ENCODE measurements at regions not wholly inside any gene's neighbourhood (a gene's known extent, or its start where the extent isn't known, plus 50 kb on each side); places are given as distances from the start of the nearest gene placed in this dataset.

DNA sequence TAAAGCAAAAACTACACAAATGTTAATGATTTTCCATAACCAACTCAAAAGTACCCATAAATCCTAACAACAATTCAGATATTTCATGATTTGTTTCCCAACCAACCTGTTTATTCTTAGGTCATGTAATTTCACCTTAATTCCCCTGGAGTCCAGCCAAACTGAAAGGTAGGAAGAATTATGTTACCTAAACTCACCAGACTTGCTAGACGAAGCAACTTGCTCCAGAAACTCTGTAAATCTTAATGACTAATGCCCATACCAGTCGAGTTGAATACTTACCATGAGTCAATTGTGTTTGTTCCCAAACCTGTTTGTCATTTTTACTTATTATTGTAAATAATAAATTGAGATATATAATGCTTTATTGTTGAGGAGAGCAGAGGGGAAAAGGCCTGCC, 1030.0 kb downstream of the TBL1XR1 start:
- WGBS, 2 donors = 39 to 43% methylated on average over 2 of the region's 2 CpGs
- TF ChIP-seq, protein P1, sequence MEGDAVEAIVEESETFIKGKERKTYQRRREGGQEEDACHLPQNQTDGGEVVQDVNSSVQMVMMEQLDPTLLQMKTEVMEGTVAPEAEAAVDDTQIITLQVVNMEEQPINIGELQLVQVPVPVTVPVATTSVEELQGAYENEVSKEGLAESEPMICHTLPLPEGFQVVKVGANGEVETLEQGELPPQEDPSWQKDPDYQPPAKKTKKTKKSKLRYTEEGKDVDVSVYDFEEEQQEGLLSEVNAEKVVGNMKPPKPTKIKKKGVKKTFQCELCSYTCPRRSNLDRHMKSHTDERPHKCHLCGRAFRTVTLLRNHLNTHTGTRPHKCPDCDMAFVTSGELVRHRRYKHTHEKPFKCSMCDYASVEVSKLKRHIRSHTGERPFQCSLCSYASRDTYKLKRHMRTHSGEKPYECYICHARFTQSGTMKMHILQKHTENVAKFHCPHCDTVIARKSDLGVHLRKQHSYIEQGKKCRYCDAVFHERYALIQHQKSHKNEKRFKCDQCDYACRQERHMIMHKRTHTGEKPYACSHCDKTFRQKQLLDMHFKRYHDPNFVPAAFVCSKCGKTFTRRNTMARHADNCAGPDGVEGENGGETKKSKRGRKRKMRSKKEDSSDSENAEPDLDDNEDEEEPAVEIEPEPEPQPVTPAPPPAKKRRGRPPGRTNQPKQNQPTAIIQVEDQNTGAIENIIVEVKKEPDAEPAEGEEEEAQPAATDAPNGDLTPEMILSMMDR (IDR thresholded peaks at IDR 0.05) = no peak
- TF ChIP-seq POLR2A (IDR thresholded peaks at IDR 0.05) = no peak
- peak in 1 of 2 donors; percentile 17 for DNase-seq (ENCODE audit: low spot score in 2 of 2)
- H3K4me3 ChIP-seq (ENCODE audit: low read depth, poor library complexity, severe bottlenecking) = no peak overlapping the region
- intact Hi-C loops (cut with DNase I; ENCODE audit: low total_unique reads) = no loop called here

DNA sequence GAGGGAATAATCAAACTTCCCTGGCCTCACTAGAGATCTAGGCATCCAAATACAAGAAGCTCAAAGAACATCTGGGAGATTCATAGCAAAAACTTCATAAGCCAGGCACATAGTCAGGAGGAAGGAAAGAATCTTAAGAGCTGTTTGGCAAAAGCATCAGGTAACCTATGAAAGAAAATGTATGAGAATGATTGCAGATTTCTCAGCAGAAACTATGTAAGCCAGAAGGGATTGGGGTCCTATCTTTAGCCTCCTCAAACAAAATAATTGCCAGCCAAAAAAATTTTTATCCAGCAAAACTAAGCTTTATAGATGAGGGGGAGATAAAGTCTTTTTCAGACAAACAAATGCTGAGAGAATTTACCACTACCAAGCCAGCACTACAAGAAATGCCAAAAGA, 1036.3 kb downstream of the TBL1XR1 start:
- intact Hi-C loops (cut with DNase I; ENCODE audit: low total_unique reads) = no loop called here
- TF ChIP-seq, protein P1 (IDR thresholded peaks at IDR 0.05) = no peak
- no peak for TF ChIP-seq POLR2A (IDR thresholded peaks at IDR 0.05)
- no peak for DNase-seq (ENCODE audit: low spot score in 2 of 2)
- no peak overlapping the region for H3K4me3 ChIP-seq (ENCODE audit: low read depth, poor library complexity, severe bottlenecking)

DNA sequence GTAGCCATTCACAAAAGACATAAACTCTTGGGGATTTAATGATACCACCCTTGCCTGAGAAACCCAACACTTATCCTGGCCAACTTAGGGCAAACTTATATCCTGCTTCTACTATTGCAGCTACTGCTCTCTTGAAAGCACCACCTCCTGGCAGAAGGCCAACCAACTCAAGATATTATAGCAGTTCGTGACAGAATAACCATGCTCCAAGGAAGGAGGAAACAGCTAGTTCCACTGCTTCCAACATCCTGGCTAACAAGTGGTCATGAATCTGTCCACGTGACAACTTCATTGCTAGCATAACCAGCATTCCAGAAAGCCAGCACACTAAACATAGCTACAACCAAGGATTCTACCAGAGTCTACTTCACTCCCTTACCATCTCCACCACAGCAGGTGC, 1037.5 kb downstream of the TBL1XR1 start:
- no peak overlapping the region for H3K4me3 ChIP-seq (ENCODE audit: low read depth, poor library complexity, severe bottlenecking)
- 66 to 78% methylated on average over 2 of the region's 2 CpGs for WGBS, 2 donors
- DNase-seq (ENCODE audit: low spot score in 2 of 2) = no peak
- TF ChIP-seq POLR2A (IDR thresholded peaks at IDR 0.05) = no peak
- TF ChIP-seq, protein P1 (IDR thresholded peaks at IDR 0.05) = no peak
- intact Hi-C loops (cut with DNase I; ENCODE audit: low total_unique reads) = no loop called here

DNA sequence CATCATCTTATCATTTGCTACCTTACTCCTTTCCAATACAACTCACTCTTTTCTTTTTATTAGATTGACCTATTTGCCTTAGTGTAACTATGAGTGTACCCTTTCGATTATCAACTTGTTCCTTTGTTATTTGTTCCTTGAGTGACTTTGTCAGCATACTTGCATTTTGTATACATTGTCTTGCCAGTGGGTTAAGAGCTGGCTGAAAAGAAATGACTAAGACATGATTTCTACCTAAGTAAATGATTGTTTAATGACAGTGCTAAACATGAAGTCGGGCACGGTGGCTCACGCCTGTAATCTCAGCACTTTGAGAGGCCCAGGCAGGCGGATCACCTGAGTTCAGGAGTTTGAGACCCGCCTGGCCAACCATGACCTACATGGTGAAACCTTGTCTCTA, 1042.3 kb downstream of the TBL1XR1 start:
- intact Hi-C loops (cut with DNase I; ENCODE audit: low total_unique reads) = no loop called here
- 87 to 89% methylated on average over 6 of the region's 6 CpGs for WGBS, 2 donors

DNA sequence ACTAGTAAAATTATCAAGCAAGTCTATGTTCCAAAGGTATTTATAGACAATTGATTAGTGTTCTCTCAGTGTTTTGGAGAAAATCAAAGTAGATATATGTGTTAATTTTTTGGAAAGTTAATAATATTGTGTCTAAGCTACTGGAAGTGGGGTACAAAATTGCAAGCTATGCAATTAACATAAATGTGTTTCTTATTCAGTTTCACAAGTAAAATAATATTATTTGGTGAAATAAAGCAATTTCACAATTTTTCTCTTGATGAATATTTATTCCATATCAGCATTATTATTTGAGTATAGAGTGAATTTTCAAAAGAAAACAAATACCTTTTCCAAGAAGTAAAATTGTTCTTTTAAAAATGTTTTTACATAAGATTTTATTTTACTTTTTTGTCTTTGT, 1047.7 kb downstream of the TBL1XR1 start:
- intact Hi-C loops (cut with DNase I; ENCODE audit: low total_unique reads) = no loop called here
- DNase-seq (ENCODE audit: low spot score in 2 of 2) = no peak
- no peak for TF ChIP-seq POLR2A (IDR thresholded peaks at IDR 0.05)
- TF ChIP-seq, protein P1 (IDR thresholded peaks at IDR 0.05) = no peak
- no peak overlapping the region for H3K4me3 ChIP-seq (ENCODE audit: low read depth, poor library complexity, severe bottlenecking)

More for the DNA sequence above, 1042.3 kb downstream of the TBL1XR1 start:
- H3K4me3 ChIP-seq (ENCODE audit: low read depth, poor library complexity, severe bottlenecking) = no peak overlapping the region
- DNase-seq (ENCODE audit: low spot score in 2 of 2) = no peak
- TF ChIP-seq POLR2A (IDR thresholded peaks at IDR 0.05) = no peak
- TF ChIP-seq, protein P1 (IDR thresholded peaks at IDR 0.05) = no peak

DNA sequence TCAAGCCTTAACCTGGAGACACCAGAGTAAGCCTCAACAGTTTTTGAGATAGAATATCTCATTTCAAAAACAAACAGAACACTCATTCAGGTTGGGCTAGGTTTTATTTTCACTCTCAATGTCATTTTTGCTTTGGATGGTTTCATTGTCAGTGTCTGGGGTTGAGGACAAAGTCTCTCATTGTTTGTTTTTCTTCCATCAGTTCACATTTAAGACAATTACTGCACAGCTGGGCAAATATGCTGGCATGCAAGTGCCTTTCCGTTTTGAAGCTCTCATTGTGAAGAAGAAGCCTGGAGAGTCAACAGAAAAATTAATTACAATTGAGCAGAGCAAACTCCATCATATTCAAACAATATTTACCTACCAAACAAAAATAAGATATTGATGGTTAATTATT, 1050.0 kb downstream of the TBL1XR1 start:
- no peak overlapping the region for H3K4me3 ChIP-seq (ENCODE audit: low read depth, poor library complexity, severe bottlenecking)
- intact Hi-C loops (cut with DNase I; ENCODE audit: low total_unique reads) = no loop called here
- WGBS, 2 donors = 52 to 58% methylated on average over 1 of the region's 1 CpG
- no peak for DNase-seq (ENCODE audit: low spot score in 2 of 2)
- TF ChIP-seq, protein P1 (IDR thresholded peaks at IDR 0.05) = no peak

All from lower leg skin (tissue), 4 donors.